GM12878 (cell line): ENCODE measurements at regions not wholly inside any gene's neighbourhood (a gene's known extent, or its start where the extent isn't known, plus 50 kb on each side); places are given as distances from the start of the nearest gene placed in this dataset.

Source experiments
- ASH2L ChIP-seq: fragments of 300-600, 200-600 bp; sonication (generic); IDR thresholded peaks from 2 replicates; pipeline ENCODE4 v1.6.1; 2017; ENCODE audit warnings: low read depth, mild to moderate bottlenecking, borderline replicate concordance
- EZH2 ChIP-seq: IDR thresholded peaks from 2 replicates; pipeline ENCODE4 v1.6.1; 2012; ENCODE audit warnings: low read depth, mild to moderate bottlenecking, control low read depth, inconsistent platforms, low read length, borderline replicate concordance; ENCODE audit not compliant: control insufficient read depth
- HDGF ChIP-seq: fragments of 450-650 bp; IDR thresholded peaks from 2 replicates; pipeline ENCODE4 v1.6.1; 2016; ENCODE audit warnings: antibody characterized with exemption
- JUNB ChIP-seq: IDR thresholded peaks from 2 replicates; pipeline ENCODE4 v1.6.1; 2016; ENCODE audit warnings: antibody characterized with exemption, mild to moderate bottlenecking
- MYC ChIP-seq: IDR thresholded peaks from 2 replicates; pipeline ENCODE4 v1.6.1; 2011; ENCODE audit warnings: mild to moderate bottlenecking, low read length, moderate library complexity, inconsistent platforms; ENCODE audit not compliant: insufficient read depth, insufficient replicate concordance, insufficient read length, severe bottlenecking
- POLR2A ChIP-seq: IDR thresholded peaks from 2 replicates; pipeline ENCODE4 v1.6.1; 2011; ENCODE audit warnings: low read depth, mild to moderate bottlenecking, low read length
- POLR2AphosphoS5 ChIP-seq: IDR thresholded peaks from 2 replicates; pipeline ENCODE4 v1.6.1; 2011; ENCODE audit warnings: mild to moderate bottlenecking, low read length, inconsistent platforms
- USF1 ChIP-seq: IDR thresholded peaks from 2 replicates; pipeline ENCODE4 v1.6.1; 2011; ENCODE audit warnings: borderline replicate concordance, low read depth, mild to moderate bottlenecking, moderate library complexity, mixed read lengths, low read length; ENCODE audit not compliant: insufficient read depth; ENCODE audit errors: extremely low read length
- YY1 ChIP-seq: IDR thresholded peaks from 2 replicates; pipeline ENCODE4 v1.6.1; 2011; ENCODE audit warnings: low read depth, mild to moderate bottlenecking, low read length
- ZNF217 ChIP-seq: fragments of 450-650 bp; IDR thresholded peaks from 2 replicates; pipeline ENCODE4 v1.6.1; 2017; ENCODE audit warnings: antibody characterized with exemption, mild to moderate bottlenecking

- TF ChIP-seq POLR2AphosphoS5: no peak
- no peak for TF ChIP-seq YY1
- no peak for TF ChIP-seq ZNF217
- no peak for TF ChIP-seq POLR2A
- TF ChIP-seq MYC: no peak
- no peak for TF ChIP-seq USF1
- TF ChIP-seq HDGF: no peak
- TF ChIP-seq ASH2L: no peak
- TF ChIP-seq JUNB: no peak
- no peak for TF ChIP-seq EZH2
Measured at GRCh38 chr10:106440355-106440754, 724.2 kb downstream of the SORCS1 start.
